Cardiac muscle cell (in vitro differentiated cells and primary cell): ENCODE measurements at regions not wholly inside any gene's neighbourhood (a gene's known extent, or its start where the extent isn't known, plus 50 kb on each side); places are given as distances from the start of the nearest gene placed in this dataset.

Experiments used
- DNase-seq, 2 donors: peaks; one replicate each; pipeline versions ENCODE4 v3.0.0 to v3.0.0-alpha.2; 2010 to 2017; ENCODE audit warnings: low read depth in 1 of 2, low spot score in 1 of 2
- H3K27ac ChIP-seq: fragments of 200-600 bp; sonication (generic); 2 replicates; pipeline ENCODE4 v1.5.1; 2016
- H3K27me3 ChIP-seq: fragments of 200-600 bp; sonication (generic); 2 replicates; pipeline ENCODE4 v1.6.0; 2016; ENCODE audit warnings: control low read depth
- H3K36me3 ChIP-seq: fragments of 200-600 bp; sonication (generic); 2 replicates; pipeline ENCODE4 v1.5.1; 2016; ENCODE audit warnings: control low read depth
- H3K4me1 ChIP-seq: fragments of 200-600 bp; sonication (generic); 2 replicates; pipeline ENCODE4 v1.8.1; 2017; ENCODE audit warnings: low read depth, mild to moderate bottlenecking, mixed run types
- H3K4me3 ChIP-seq: fragments of 200-600 bp; sonication (generic); 2 replicates; pipeline ENCODE4 v1.5.1; 2016; ENCODE audit warnings: mild to moderate bottlenecking
- H3K9me3 ChIP-seq: fragments of 200-600 bp; sonication (generic); 2 replicates; pipeline ENCODE4 v1.5.1; 2017; ENCODE audit warnings: low read depth, mild to moderate bottlenecking, control low read depth
- CTCF ChIP-seq: IDR thresholded peaks from 2 replicates; pipeline ENCODE4 v1.5.1; 2012; ENCODE audit warnings: low read depth, mild to moderate bottlenecking, low read length

- no peak for TF ChIP-seq CTCF
- Histone ChIP-seq H3K27me3 (no peaks in the 10 kb centered on the region), H3K4me3 (no peak overlapping the region), H3K36me3 (no peaks in the 10 kb centered on the region), H3K27ac (no peak overlapping the region), H3K9me3 (no peaks in the 10 kb centered on the region), H3K4me1 (no peaks in the 10 kb centered on the region)
- peak; percentile 11 to 40 for DNase-seq
These were observed 143.1 kb upstream of the SLC16A7 start for GRCh38 chr12:59452746-59453145.

- Histone ChIP-seq H3K4me3 (no peak overlapping the region), H3K36me3 (no peaks in the 10 kb centered on the region), H3K27ac (no peak overlapping the region), H3K4me1 (no peaks in the 10 kb centered on the region), H3K27me3 (no peaks in the 10 kb centered on the region), H3K9me3 (no peaks in the 10 kb centered on the region)
- TF ChIP-seq CTCF, result no peak
- DNase-seq, result peak in 1 of 2 donors; percentile 64
These were observed 143.6 kb upstream of the SLC16A7 start for GRCh38 chr12:59452259-59452658.

DNA sequence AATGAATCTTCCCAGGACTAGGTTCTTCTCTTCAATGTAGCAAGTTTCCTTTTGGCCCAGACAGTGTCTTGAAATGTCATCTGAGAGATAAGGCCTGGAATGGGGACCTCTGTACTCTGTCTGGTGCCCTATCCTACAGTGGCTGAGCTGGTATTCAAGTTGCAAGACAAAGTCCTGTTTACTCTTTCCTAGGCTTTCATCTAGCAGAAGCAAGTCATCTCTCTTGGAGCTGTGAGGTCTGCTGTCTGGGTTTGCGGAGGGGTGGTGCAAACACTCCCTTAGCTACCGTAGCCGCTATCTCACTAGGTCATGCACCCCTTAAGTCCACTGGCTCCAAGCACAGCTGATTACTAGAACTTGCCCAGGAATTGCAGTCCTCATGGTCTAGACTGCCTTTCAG is 149.7 kb upstream of the SLC16A7 start:
- Histone ChIP-seq H3K27ac (no peak overlapping the region), H3K4me1 (no peaks in the 10 kb centered on the region), H3K9me3 (no peaks in the 10 kb centered on the region), H3K27me3 (no peaks in the 10 kb centered on the region), H3K4me3 (no peak overlapping the region), H3K36me3 (no peaks in the 10 kb centered on the region)
- DNase-seq, result no peak
- TF ChIP-seq CTCF, result no peak

DNA sequence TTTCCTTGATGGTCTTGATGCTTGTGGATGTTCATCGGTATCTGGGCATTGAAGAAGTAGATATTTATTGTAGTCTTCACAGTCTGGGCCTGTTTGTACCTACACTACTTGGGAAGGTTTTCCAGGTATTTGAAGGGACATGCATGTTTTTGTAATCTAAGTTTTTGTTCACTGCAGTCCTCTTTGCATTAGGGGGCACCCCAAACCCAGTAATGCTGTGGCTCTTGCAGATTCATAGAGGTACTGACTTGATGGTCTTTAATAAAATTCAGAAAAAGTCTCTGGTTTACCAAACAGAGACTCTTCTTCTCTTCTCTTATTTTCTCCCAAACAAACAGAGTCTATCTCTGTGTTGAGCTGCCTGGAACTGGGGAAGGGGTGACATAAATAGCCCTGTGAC is 150.9 kb upstream of the SLC16A7 start:
- Histone ChIP-seq H3K27ac (no peak overlapping the region), H3K4me3 (no peak overlapping the region), H3K4me1 (no peaks in the 10 kb centered on the region), H3K27me3 (no peaks in the 10 kb centered on the region), H3K9me3 (no peaks in the 10 kb centered on the region), H3K36me3 (no peaks in the 10 kb centered on the region)
- TF ChIP-seq CTCF, result peak; percentile 37
- DNase-seq, result peak in 1 of 2 donors; percentile 44

- Histone ChIP-seq H3K4me3 (no peak overlapping the region), H3K27me3 (no peaks in the 10 kb centered on the region), H3K27ac (no peak overlapping the region), H3K36me3 (no peaks in the 10 kb centered on the region), H3K4me1 (no peaks in the 10 kb centered on the region), H3K9me3 (no peaks in the 10 kb centered on the region)
- no peak for DNase-seq
- TF ChIP-seq CTCF, result no peak
These were observed 163.8 kb upstream of the SLC16A7 start for GRCh38 chr12:59432057-59432456.

DNA sequence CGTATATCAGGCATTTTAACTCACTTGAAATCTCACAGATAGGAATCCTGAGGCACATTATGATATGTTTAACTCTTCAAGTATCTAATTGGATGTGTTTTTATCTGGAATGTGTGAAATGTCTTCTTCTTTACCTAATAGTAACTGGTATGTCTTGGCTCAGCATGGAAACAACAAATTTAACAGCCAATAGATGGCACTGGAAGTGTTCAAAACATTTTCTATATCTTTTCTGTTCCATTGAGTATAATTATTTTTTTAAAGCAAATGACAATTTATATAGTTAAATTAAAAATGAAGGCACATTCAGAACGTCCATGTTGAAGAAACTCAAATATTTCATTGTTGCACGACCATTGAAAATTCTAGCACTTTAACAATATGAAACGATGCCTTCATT is 164.6 kb upstream of the SLC16A7 start:
- no peak overlapping the region for H3K27ac ChIP-seq
- no peaks in the 10 kb centered on the region for H3K9me3 ChIP-seq
- no peaks in the 10 kb centered on the region for H3K4me1 ChIP-seq
- H3K27me3 ChIP-seq, result no peaks in the 10 kb centered on the region
- H3K36me3 ChIP-seq, result no peaks in the 10 kb centered on the region
- peak in 1 of 2 donors; percentile 26 for DNase-seq
- H3K4me3 ChIP-seq, result no peak overlapping the region
- TF ChIP-seq CTCF, result peak; percentile 25
